ENCODE measurements at regions not wholly inside any gene's neighbourhood (a gene's known extent, or its start where the extent isn't known, plus 50 kb on each side); places are given as distances from the start of the nearest gene placed in this dataset.

GRCh38 chr21:41079159-41079558 is 88.8 kb upstream of the BACE2 start:
- Histone ChIP-seq H3K27ac (ENCODE audit: low read depth, low read length, poor library complexity, severe bottlenecking) (no peak overlapping the region), H3K4me3 (ENCODE audit: low read depth, low read length, poor library complexity, severe bottlenecking) (no peak overlapping the region), H3K36me3 (ENCODE audit: insufficient read depth, low read length) (no peaks in the 10 kb centered on the region), H3K9ac (ENCODE audit: low read length) (no peak overlapping the region), H4K20me1 (ENCODE audit: insufficient read depth, low read length) (no peaks in the 10 kb centered on the region), H3K9me3 (ENCODE audit: low read length) (no peaks in the 10 kb centered on the region), H3K4me1 (ENCODE audit: insufficient read depth, low read length, severe bottlenecking) (no peaks in the 10 kb centered on the region), H3K79me2 (ENCODE audit: insufficient read depth, low read length) (no peaks in the 10 kb centered on the region), H3K9me2 (ENCODE audit: low read depth, low read length) (no peaks in the 10 kb centered on the region), H3F3A (ENCODE audit: insufficient read depth, low read length) (no peaks in the 10 kb centered on the region), H2AFZ (ENCODE audit: low read length) (no peak overlapping the region), H3K27me3 (ENCODE audit: insufficient read depth, low read length) (no peaks in the 10 kb centered on the region), H3K4me2 (ENCODE audit: low read length) (no peak overlapping the region)
- TF ChIP-seq EZH2 (IDR thresholded peaks at IDR 0.05; ENCODE audit: borderline replicate concordance, low read length) (no peak), CTCF (IDR thresholded peaks at IDR 0.05; ENCODE audit: low read length) (no peak)

GRCh38 chr21:41080485-41081121 is 87.4 kb upstream of the BACE2 start:
- Histone ChIP-seq H3K4me2 (ENCODE audit: low read length) (no peak overlapping the region), H3K9me3 (ENCODE audit: low read length) (no peaks in the 10 kb centered on the region), H3K79me2 (ENCODE audit: insufficient read depth, low read length) (no peaks in the 10 kb centered on the region), H2AFZ (ENCODE audit: low read length) (no peak overlapping the region), H3K4me1 (ENCODE audit: insufficient read depth, low read length, severe bottlenecking) (no peaks in the 10 kb centered on the region), H3K27ac (ENCODE audit: low read depth, low read length, poor library complexity, severe bottlenecking) (no peak overlapping the region), H3K36me3 (ENCODE audit: insufficient read depth, low read length) (no peaks in the 10 kb centered on the region), H4K20me1 (ENCODE audit: insufficient read depth, low read length) (no peaks in the 10 kb centered on the region), H3K4me3 (ENCODE audit: low read depth, low read length, poor library complexity, severe bottlenecking) (no peak overlapping the region), H3K27me3 (ENCODE audit: insufficient read depth, low read length) (no peaks in the 10 kb centered on the region), H3K9me2 (ENCODE audit: low read depth, low read length) (no peaks in the 10 kb centered on the region), H3F3A (ENCODE audit: insufficient read depth, low read length) (no peaks in the 10 kb centered on the region), H3K9ac (ENCODE audit: low read length) (no peak overlapping the region)
- TF ChIP-seq CTCF (IDR thresholded peaks at IDR 0.05; ENCODE audit: low read length), result no peak
- TF ChIP-seq EZH2 (IDR thresholded peaks at IDR 0.05; ENCODE audit: borderline replicate concordance, low read length), result no peak

GRCh38 chr21:41086569-41086968 is 81.4 kb upstream of the BACE2 start:
- H4K20me1 ChIP-seq (ENCODE audit: insufficient read depth, low read length), result no peaks in the 10 kb centered on the region
- no peaks in the 10 kb centered on the region for H3K79me2 ChIP-seq (ENCODE audit: insufficient read depth, low read length)
- no peaks in the 10 kb centered on the region for H3K4me1 ChIP-seq (ENCODE audit: insufficient read depth, low read length, severe bottlenecking)
- H3K27ac ChIP-seq (ENCODE audit: low read depth, low read length, poor library complexity, severe bottlenecking), result no peak overlapping the region
- H3K9me3 ChIP-seq (ENCODE audit: low read length), result no peaks in the 10 kb centered on the region
- no peak for TF ChIP-seq CTCF (IDR thresholded peaks at IDR 0.05; ENCODE audit: low read length)
- no peak for TF ChIP-seq EZH2 (IDR thresholded peaks at IDR 0.05; ENCODE audit: borderline replicate concordance, low read length)
- H3K9me2 ChIP-seq (ENCODE audit: low read depth, low read length), result no peaks in the 10 kb centered on the region
- no peak overlapping the region for H3K9ac ChIP-seq (ENCODE audit: low read length)
- H3K4me2 ChIP-seq (ENCODE audit: low read length), result no peak overlapping the region
- H2AFZ ChIP-seq (ENCODE audit: low read length), result no peak overlapping the region
- H3K36me3 ChIP-seq (ENCODE audit: insufficient read depth, low read length), result no peaks in the 10 kb centered on the region
- no peaks in the 10 kb centered on the region for H3K27me3 ChIP-seq (ENCODE audit: insufficient read depth, low read length)
- H3F3A ChIP-seq (ENCODE audit: insufficient read depth, low read length), result no peaks in the 10 kb centered on the region
- no peak overlapping the region for H3K4me3 ChIP-seq (ENCODE audit: low read depth, low read length, poor library complexity, severe bottlenecking)
